PC-9 (cell line): ENCODE measurements at regions not wholly inside any gene's neighbourhood (a gene's known extent, or its start where the extent isn't known, plus 50 kb on each side); places are given as distances from the start of the nearest gene placed in this dataset.

ENCODE experiments used
- EZH2 ChIP-seq: fragments of 200-600 bp; sonication (generic); IDR thresholded peaks from 2 replicates; pipeline ENCODE4 v1.8.0; 2017; ENCODE audit warnings: antibody characterized with exemption, low read depth
- TF ChIP-seq, protein P1 (sequence below): fragments of 200-600 bp; sonication (generic); conservative IDR thresholded peaks from 2 replicates; pipeline ENCODE4 v1.6.1; 2017; ENCODE audit warnings: mixed run types, antibody characterized with exemption, mild to moderate bottlenecking, moderate library complexity

GRCh38 chr9:26247861-26248260, 569.6 kb upstream of the TUSC1 start:
- TF ChIP-seq, protein P1, sequence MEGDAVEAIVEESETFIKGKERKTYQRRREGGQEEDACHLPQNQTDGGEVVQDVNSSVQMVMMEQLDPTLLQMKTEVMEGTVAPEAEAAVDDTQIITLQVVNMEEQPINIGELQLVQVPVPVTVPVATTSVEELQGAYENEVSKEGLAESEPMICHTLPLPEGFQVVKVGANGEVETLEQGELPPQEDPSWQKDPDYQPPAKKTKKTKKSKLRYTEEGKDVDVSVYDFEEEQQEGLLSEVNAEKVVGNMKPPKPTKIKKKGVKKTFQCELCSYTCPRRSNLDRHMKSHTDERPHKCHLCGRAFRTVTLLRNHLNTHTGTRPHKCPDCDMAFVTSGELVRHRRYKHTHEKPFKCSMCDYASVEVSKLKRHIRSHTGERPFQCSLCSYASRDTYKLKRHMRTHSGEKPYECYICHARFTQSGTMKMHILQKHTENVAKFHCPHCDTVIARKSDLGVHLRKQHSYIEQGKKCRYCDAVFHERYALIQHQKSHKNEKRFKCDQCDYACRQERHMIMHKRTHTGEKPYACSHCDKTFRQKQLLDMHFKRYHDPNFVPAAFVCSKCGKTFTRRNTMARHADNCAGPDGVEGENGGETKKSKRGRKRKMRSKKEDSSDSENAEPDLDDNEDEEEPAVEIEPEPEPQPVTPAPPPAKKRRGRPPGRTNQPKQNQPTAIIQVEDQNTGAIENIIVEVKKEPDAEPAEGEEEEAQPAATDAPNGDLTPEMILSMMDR = no peak
- no peak for TF ChIP-seq EZH2
